IMR-90 (cell line): ENCODE measurements at regions not wholly inside any gene's neighbourhood (a gene's known extent, or its start where the extent isn't known, plus 50 kb on each side); places are given as distances from the start of the nearest gene placed in this dataset.

ENCODE experiments used
- ATAC-seq: fragments of 200-7000 bp; cut with Tn5 transposase; 2 replicates; pipeline ENCODE4 v1.9.1; 2020; ENCODE audit warnings: low read depth, mild to moderate bottlenecking, moderate library complexity
- BruUV-seq: library from RNA; stranded (reverse); fragments of 400-500 nt; replicated peaks from 2 replicates; lab custom pipeline; 2021; lab: Mats Ljungman, UMichigan
- CTCF ChIA-PET: fragments of 300-600 bp; formaldehyde crosslinking; extraction: SDS; loops from one replicate; lab custom pipeline; 2021; ENCODE audit warnings: antibody characterized with exemption; lab: Yijun Ruan, JAX
- POLR2A ChIA-PET: fragments of 300-600 bp; sonication (Branson Sonifier 250); formaldehyde crosslinking; loops from one replicate; lab custom pipeline; 2022; ENCODE audit warnings: antibody characterized with exemption; ENCODE audit not compliant: unreplicated experiment; lab: Charles Lee
- DNase-seq: peaks from one replicate; pipeline ENCODE4 v3.0.0; 2013
- H2AFZ ChIP-seq: replicated peaks from 2 replicates; pipeline ENCODE3; 2013; ENCODE audit warnings: low read length, mild to moderate bottlenecking; ENCODE audit not compliant: poor library complexity
- H2AK5ac ChIP-seq: 2 replicates; pipeline ENCODE4 v1.6.1; 2013; ENCODE audit warnings: low read depth, low read length, inconsistent platforms
- H2AK9ac ChIP-seq: replicated peaks from 2 replicates; pipeline ENCODE3; 2013; ENCODE audit warnings: mild to moderate bottlenecking, low read depth, low read length, moderate library complexity; ENCODE audit not compliant: poor library complexity
- H2BK120ac ChIP-seq: 2 replicates; pipeline ENCODE4 v1.6.1; 2013; ENCODE audit warnings: low read depth, low read length, inconsistent platforms
- H2BK15ac ChIP-seq: 3 replicates; pipeline ENCODE4 v1.6.1; 2013; ENCODE audit warnings: low read depth, low read length, inconsistent platforms
- H2BK20ac ChIP-seq: 2 replicates; pipeline ENCODE4 v1.6.1; 2013; ENCODE audit warnings: low read depth, mild to moderate bottlenecking, inconsistent platforms, low read length, moderate library complexity
- H2BK5ac ChIP-seq: 2 replicates; pipeline ENCODE4 v1.6.1; 2013; ENCODE audit warnings: mild to moderate bottlenecking, low read depth, low read length, inconsistent platforms; ENCODE audit not compliant: poor library complexity, severe bottlenecking
- H3K14ac ChIP-seq: replicated peaks from 2 replicates; pipeline ENCODE4 v1.6.1; 2013; ENCODE audit warnings: low read depth, low read length, inconsistent platforms
- H3K18ac ChIP-seq: 2 replicates; pipeline ENCODE4 v1.6.1; 2013; ENCODE audit warnings: low read depth, low read length, control low read depth
- H3K23ac ChIP-seq: 2 replicates; pipeline ENCODE4 v1.6.1; 2013; ENCODE audit warnings: low read depth, low read length, inconsistent platforms
- H3K27ac ChIP-seq: 2 replicates; pipeline ENCODE4 v1.5.1; 2013; ENCODE audit warnings: mild to moderate bottlenecking, control low read depth, low read length; ENCODE audit not compliant: insufficient read depth
- H3K27me3 ChIP-seq: 2 replicates; pipeline ENCODE4 v1.6.1; 2013; ENCODE audit warnings: low read length; ENCODE audit not compliant: control insufficient read depth, insufficient read depth
- H3K36me3 ChIP-seq: 2 replicates; pipeline ENCODE4 v1.6.1; 2013; ENCODE audit warnings: low read length, mixed read lengths; ENCODE audit not compliant: control insufficient read depth, insufficient read depth
- H3K4ac ChIP-seq: 2 replicates; pipeline ENCODE4 v1.6.1; 2013; ENCODE audit warnings: low read depth, low read length, inconsistent platforms
- H3K4me1 ChIP-seq: 2 replicates; pipeline ENCODE4 v1.6.1; 2013; ENCODE audit warnings: low read length, mixed read lengths; ENCODE audit not compliant: control insufficient read depth, insufficient read depth
- H3K4me2 ChIP-seq: 2 replicates; pipeline ENCODE4 v1.6.1; 2013; ENCODE audit warnings: low read depth, mild to moderate bottlenecking, control low read depth, low read length, moderate library complexity
- H3K4me3 ChIP-seq: 2 replicates; pipeline ENCODE4 v1.5.1; 2013; ENCODE audit warnings: low read depth, mild to moderate bottlenecking, control low read depth, low read length, moderate library complexity; ENCODE audit not compliant: insufficient read depth
- H3K56ac ChIP-seq: 2 replicates; pipeline ENCODE4 v1.6.1; 2013; ENCODE audit warnings: low read length, inconsistent platforms; ENCODE audit not compliant: insufficient read depth; ENCODE audit errors: extremely low read depth
- H3K79me1 ChIP-seq, 2 experiments: 2 replicates each; pipeline ENCODE4 v1.6.1; 2013; ENCODE audit warnings: low read length in 2 of 2, inconsistent platforms in 1 of 2, low read depth in 1 of 2
- H3K9ac ChIP-seq: 2 replicates; pipeline ENCODE4 v1.6.1; 2013; ENCODE audit warnings: low read depth, low read length, control low read depth
- H3K9me1 ChIP-seq: 2 replicates; pipeline ENCODE4 v1.6.1; 2013; ENCODE audit warnings: low read length, inconsistent platforms; ENCODE audit not compliant: insufficient read depth
- H3K9me3 ChIP-seq: 2 replicates; pipeline ENCODE4 v1.6.1; 2013; ENCODE audit warnings: low read length; ENCODE audit not compliant: control insufficient read depth, insufficient read depth
- H4K20me1 ChIP-seq: 2 replicates; pipeline ENCODE4 v1.6.1; 2013; ENCODE audit warnings: low read length, inconsistent platforms; ENCODE audit not compliant: insufficient read depth
- H4K5ac ChIP-seq: 2 replicates; pipeline ENCODE4 v1.6.1; 2013; ENCODE audit warnings: mild to moderate bottlenecking, low read depth, low read length, control low read depth
- H4K8ac ChIP-seq, 2 experiments: 2 replicates each; pipeline ENCODE4 v1.6.1; 2013; ENCODE audit warnings: low read depth in 2 of 2, low read length in 2 of 2, control low read depth in 1 of 2, inconsistent platforms in 1 of 2
- H4K91ac ChIP-seq: 2 replicates; pipeline ENCODE4 v1.6.1; 2013; ENCODE audit warnings: low read depth, low read length, inconsistent platforms; ENCODE audit not compliant: insufficient read depth
- BHLHE40 ChIP-seq: fragments of 150-350 bp; IDR thresholded peaks from 2 replicates; pipeline ENCODE4 v1.6.1; 2016; ENCODE audit warnings: mild to moderate bottlenecking, low read depth, low read length
- CEBPB ChIP-seq: IDR thresholded peaks from 2 replicates; pipeline ENCODE4 v1.6.1; 2012; ENCODE audit warnings: low read depth, low read length, improper control_type of control experiment
- CHD1 ChIP-seq: IDR thresholded peaks from 2 replicates; pipeline ENCODE4 v1.6.1; 2012; ENCODE audit warnings: low read depth, low read length, improper control_type of control experiment
- ELK1 ChIP-seq: fragments of 150-350 bp; IDR thresholded peaks from 2 replicates; pipeline ENCODE4 v1.6.1; 2016; ENCODE audit warnings: low read depth, mild to moderate bottlenecking, low read length, moderate library complexity, borderline replicate concordance
- FOS ChIP-seq: fragments of 150-350 bp; IDR thresholded peaks from 2 replicates; pipeline ENCODE4 v1.6.1; 2016; ENCODE audit warnings: low read depth, low read length
- MAFK ChIP-seq: IDR thresholded peaks from 2 replicates; pipeline ENCODE4 v1.6.1; 2012; ENCODE audit warnings: low read depth, low read length, improper control_type of control experiment
- MAZ ChIP-seq: IDR thresholded peaks from 2 replicates; pipeline ENCODE4 v1.6.1; 2012; ENCODE audit warnings: low read depth, mild to moderate bottlenecking, low read length, improper control_type of control experiment, moderate library complexity, borderline replicate concordance
- MXI1 ChIP-seq: IDR thresholded peaks from 2 replicates; pipeline ENCODE4 v1.6.1; 2012; ENCODE audit warnings: low read depth, mild to moderate bottlenecking, low read length, moderate library complexity, borderline replicate concordance
- NFE2L2 ChIP-seq: fragments of 150-350 bp; IDR thresholded peaks from 2 replicates; pipeline ENCODE4 v1.6.1; 2016; ENCODE audit warnings: low read depth, mild to moderate bottlenecking, low read length
- POLR2A ChIP-seq: IDR thresholded peaks from 2 replicates; pipeline ENCODE4 v1.6.1; 2012; ENCODE audit warnings: mild to moderate bottlenecking, low read depth, low read length
- RAD21 ChIP-seq: IDR thresholded peaks from 2 replicates; pipeline ENCODE4 v1.6.1; 2012; ENCODE audit warnings: low read length, improper control_type of control experiment
- RCOR1 ChIP-seq: IDR thresholded peaks from 2 replicates; pipeline ENCODE4 v1.6.1; 2012; ENCODE audit warnings: mild to moderate bottlenecking, low read length, improper control_type of control experiment; ENCODE audit not compliant: insufficient replicate concordance
- RFX5 ChIP-seq: IDR thresholded peaks from 2 replicates; pipeline ENCODE4 v1.8.0; 2012; ENCODE audit warnings: low read depth, mild to moderate bottlenecking, low read length, moderate library complexity
- SMC3 ChIP-seq: fragments of 150-350 bp; IDR thresholded peaks from 2 replicates; pipeline ENCODE4 v1.6.1; 2016; ENCODE audit warnings: low read depth, mild to moderate bottlenecking, antibody characterized with exemption, low read length, moderate library complexity
- WGBS, 2 experiments: methylation state at CpG; one replicate each; pipeline versions ENCODE4 v1.1.5 to v1.1.7; 2013; ENCODE audit warnings: missing lambda C conversion rate in 2 of 2; ENCODE audit not compliant: insufficient read length in 1 of 2; ENCODE audit errors: extremely low coverage in 2 of 2; 5-methylcytosine and 5-hydroxymethylcytosine counted together
- dilution Hi-C: fragments of 300-500 bp; cut with HindIII; formaldehyde crosslinking; loops from one replicate; pipeline ENCODE4 v1.14.3; 2018; ENCODE audit warnings: low sequenced_read_pairs; ENCODE audit not compliant: unreplicated experiment
- in situ Hi-C: fragments of 300-500 bp; cut with MboI; formaldehyde crosslinking; loops from 3 replicates; pipeline ENCODE4 v1.14.3; 2019; ENCODE audit warnings: low sequenced_read_pairs, inconsistent platforms, mixed read lengths
- intact Hi-C: fragments of 100-400 bp; cut with micrococcal nuclease; formaldehyde crosslinking; loops from 2 replicates; pipeline ENCODE4 v1.10.0; 2022
- TF ChIP-seq, protein P1 (sequence below): fragments of 150-350 bp; IDR thresholded peaks from 2 replicates; pipeline ENCODE4 v1.6.1; 2017; ENCODE audit warnings: mild to moderate bottlenecking, antibody characterized with exemption, low read length, low read depth
- TF ChIP-seq, protein P2 (sequence below): conservative IDR thresholded peaks from 2 replicates; pipeline ENCODE4 v1.5.1; 2012; ENCODE audit warnings: mild to moderate bottlenecking, low read depth, low read length, improper control_type of control experiment

DNA sequence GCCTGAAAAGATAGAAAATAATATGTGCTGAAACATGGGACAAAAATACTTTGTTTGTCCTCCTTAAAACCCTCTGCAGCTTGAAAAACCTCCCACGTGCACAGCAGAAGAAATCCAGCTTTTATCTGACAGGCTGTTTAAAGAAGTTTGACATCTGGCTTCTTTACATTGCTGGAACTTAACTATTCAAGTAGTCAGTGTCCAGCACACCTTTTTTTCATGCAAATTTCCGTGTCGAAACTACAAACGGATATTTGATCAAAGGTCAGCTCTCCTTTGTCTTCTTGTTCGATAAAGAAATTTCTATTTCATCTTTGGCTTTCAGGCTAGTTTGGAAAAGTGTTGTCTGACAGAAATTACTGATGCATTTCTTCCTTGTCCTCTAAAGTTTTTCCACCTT is 66.8 kb upstream of the KBTBD8 start:
- Histone ChIP-seq H3K14ac (no peak overlapping the region), H3K4me3 (no peak overlapping the region), H3K4me2 (no peak overlapping the region), H3K9me1 (no peaks in the 10 kb centered on the region), H3K23ac (no peak overlapping the region), H4K8ac (no peak overlapping the region), H3K56ac (no peak overlapping the region), H4K91ac (no peak overlapping the region), H2AK5ac (no peak overlapping the region), H3K4me1 (no peaks in the 10 kb centered on the region), H3K4ac (no peak overlapping the region), H3K27ac (no peak overlapping the region), H2BK20ac (no peak overlapping the region), H3K79me1 (no peaks in the 10 kb centered on the region), H2BK5ac (no peak overlapping the region), H2BK15ac (no peak overlapping the region), H2AFZ (no peak overlapping the region), H2AK9ac (no peak overlapping the region), H3K9ac (no peak overlapping the region), H4K5ac (no peak overlapping the region), H4K20me1 (no peaks in the 10 kb centered on the region), H3K18ac (no peak overlapping the region), H3K36me3 (no peaks in the 10 kb centered on the region), H3K9me3 (no peaks in the 10 kb centered on the region), H2BK120ac (no peak overlapping the region), H3K27me3 (peaks cover 7% of the 10 kb centered on the region)
- in situ Hi-C loops (loop anchor here (25.0 kb wide), 1 partner anchor 1956 kb away; no protein-coding TSS in a partner anchor), intact Hi-C loops (loop anchor here (2.0 kb wide), 1 partner anchor 100 kb away; no protein-coding TSS in a partner anchor), dilution Hi-C loops (no loop called here)
- no peak for ATAC-seq
- no CpG with 5 or more reads among the region's 5 CpGs for WGBS, 2 experiments
- TF ChIP-seq SMC3 (no peak), CEBPB (no peak), NFE2L2 (no peak), RCOR1 (no peak), MAZ (no peak), FOS (no peak), MAFK (no peak), POLR2A (no peak), MXI1 (no peak), BHLHE40 (no peak), CHD1 (no peak), RFX5 (no peak), ELK1 (no peak), RAD21 (no peak)
- TF ChIP-seq, protein P1, sequence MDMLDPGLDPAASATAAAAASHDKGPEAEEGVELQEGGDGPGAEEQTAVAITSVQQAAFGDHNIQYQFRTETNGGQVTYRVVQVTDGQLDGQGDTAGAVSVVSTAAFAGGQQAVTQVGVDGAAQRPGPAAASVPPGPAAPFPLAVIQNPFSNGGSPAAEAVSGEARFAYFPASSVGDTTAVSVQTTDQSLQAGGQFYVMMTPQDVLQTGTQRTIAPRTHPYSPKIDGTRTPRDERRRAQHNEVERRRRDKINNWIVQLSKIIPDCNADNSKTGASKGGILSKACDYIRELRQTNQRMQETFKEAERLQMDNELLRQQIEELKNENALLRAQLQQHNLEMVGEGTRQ, result no peak
- TF ChIP-seq, protein P2, sequence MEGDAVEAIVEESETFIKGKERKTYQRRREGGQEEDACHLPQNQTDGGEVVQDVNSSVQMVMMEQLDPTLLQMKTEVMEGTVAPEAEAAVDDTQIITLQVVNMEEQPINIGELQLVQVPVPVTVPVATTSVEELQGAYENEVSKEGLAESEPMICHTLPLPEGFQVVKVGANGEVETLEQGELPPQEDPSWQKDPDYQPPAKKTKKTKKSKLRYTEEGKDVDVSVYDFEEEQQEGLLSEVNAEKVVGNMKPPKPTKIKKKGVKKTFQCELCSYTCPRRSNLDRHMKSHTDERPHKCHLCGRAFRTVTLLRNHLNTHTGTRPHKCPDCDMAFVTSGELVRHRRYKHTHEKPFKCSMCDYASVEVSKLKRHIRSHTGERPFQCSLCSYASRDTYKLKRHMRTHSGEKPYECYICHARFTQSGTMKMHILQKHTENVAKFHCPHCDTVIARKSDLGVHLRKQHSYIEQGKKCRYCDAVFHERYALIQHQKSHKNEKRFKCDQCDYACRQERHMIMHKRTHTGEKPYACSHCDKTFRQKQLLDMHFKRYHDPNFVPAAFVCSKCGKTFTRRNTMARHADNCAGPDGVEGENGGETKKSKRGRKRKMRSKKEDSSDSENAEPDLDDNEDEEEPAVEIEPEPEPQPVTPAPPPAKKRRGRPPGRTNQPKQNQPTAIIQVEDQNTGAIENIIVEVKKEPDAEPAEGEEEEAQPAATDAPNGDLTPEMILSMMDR, result no peak
- no peak for DNase-seq
- no TSS peak for BruUV-seq
- POLR2A ChIA-PET, result no interaction called here
- CTCF ChIA-PET, result no interaction called here
